ENCODE measurements at regions not wholly inside any gene's neighbourhood (a gene's known extent, or its start where the extent isn't known, plus 50 kb on each side); places are given as distances from the start of the nearest gene placed in this dataset.

DNA sequence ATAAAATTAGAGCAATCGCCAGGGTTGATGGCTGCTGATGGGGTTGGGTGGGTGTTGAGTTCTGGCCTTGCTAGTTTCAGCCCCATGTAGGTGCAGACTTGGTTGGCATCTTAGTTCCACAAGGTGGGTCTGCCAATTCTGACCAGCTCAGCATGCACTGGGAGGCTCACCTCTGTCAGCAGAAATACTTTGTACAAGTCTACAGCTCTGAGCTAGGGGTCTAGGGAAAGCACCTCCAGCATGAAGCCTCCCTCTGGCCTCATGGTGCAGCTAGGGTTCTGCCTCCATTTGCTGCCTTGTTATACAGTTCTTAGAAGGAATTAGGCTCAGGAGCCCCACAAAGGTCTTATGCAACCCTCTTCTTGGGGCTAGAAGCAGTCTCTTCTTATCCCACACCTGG is 278.9 kb upstream of the HDAC4 start:
- TF ChIP-seq, protein P1, sequence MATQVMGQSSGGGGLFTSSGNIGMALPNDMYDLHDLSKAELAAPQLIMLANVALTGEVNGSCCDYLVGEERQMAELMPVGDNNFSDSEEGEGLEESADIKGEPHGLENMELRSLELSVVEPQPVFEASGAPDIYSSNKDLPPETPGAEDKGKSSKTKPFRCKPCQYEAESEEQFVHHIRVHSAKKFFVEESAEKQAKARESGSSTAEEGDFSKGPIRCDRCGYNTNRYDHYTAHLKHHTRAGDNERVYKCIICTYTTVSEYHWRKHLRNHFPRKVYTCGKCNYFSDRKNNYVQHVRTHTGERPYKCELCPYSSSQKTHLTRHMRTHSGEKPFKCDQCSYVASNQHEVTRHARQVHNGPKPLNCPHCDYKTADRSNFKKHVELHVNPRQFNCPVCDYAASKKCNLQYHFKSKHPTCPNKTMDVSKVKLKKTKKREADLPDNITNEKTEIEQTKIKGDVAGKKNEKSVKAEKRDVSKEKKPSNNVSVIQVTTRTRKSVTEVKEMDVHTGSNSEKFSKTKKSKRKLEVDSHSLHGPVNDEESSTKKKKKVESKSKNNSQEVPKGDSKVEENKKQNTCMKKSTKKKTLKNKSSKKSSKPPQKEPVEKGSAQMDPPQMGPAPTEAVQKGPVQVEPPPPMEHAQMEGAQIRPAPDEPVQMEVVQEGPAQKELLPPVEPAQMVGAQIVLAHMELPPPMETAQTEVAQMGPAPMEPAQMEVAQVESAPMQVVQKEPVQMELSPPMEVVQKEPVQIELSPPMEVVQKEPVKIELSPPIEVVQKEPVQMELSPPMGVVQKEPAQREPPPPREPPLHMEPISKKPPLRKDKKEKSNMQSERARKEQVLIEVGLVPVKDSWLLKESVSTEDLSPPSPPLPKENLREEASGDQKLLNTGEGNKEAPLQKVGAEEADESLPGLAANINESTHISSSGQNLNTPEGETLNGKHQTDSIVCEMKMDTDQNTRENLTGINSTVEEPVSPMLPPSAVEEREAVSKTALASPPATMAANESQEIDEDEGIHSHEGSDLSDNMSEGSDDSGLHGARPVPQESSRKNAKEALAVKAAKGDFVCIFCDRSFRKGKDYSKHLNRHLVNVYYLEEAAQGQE (IDR thresholded peaks at IDR 0.05; ENCODE audit: insufficient replicate concordance, low read depth), result no peak
- TF ChIP-seq, protein P2, sequence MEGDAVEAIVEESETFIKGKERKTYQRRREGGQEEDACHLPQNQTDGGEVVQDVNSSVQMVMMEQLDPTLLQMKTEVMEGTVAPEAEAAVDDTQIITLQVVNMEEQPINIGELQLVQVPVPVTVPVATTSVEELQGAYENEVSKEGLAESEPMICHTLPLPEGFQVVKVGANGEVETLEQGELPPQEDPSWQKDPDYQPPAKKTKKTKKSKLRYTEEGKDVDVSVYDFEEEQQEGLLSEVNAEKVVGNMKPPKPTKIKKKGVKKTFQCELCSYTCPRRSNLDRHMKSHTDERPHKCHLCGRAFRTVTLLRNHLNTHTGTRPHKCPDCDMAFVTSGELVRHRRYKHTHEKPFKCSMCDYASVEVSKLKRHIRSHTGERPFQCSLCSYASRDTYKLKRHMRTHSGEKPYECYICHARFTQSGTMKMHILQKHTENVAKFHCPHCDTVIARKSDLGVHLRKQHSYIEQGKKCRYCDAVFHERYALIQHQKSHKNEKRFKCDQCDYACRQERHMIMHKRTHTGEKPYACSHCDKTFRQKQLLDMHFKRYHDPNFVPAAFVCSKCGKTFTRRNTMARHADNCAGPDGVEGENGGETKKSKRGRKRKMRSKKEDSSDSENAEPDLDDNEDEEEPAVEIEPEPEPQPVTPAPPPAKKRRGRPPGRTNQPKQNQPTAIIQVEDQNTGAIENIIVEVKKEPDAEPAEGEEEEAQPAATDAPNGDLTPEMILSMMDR (IDR thresholded peaks at IDR 0.05; ENCODE audit: insufficient read depth, low read length), result no peak
- TF ChIP-seq POLR2AphosphoS5 (IDR thresholded peaks at IDR 0.05; ENCODE audit: low read depth), result no peak
- TF ChIP-seq GABPA (IDR thresholded peaks at IDR 0.05; ENCODE audit: low read depth), result no peak
- no peak for TF ChIP-seq SPI1 (IDR thresholded peaks at IDR 0.05; ENCODE audit: borderline replicate concordance, low read depth)
